ENCODE measurements at regions not wholly inside any gene's neighbourhood (a gene's known extent, or its start where the extent isn't known, plus 50 kb on each side); places are given as distances from the start of the nearest gene placed in this dataset.
"Not testable (repeated sequence)": the region's sequence is repeated elsewhere in the genome, so short reads cannot be mapped to it uniquely, and the experiment has no call there.

DNA sequence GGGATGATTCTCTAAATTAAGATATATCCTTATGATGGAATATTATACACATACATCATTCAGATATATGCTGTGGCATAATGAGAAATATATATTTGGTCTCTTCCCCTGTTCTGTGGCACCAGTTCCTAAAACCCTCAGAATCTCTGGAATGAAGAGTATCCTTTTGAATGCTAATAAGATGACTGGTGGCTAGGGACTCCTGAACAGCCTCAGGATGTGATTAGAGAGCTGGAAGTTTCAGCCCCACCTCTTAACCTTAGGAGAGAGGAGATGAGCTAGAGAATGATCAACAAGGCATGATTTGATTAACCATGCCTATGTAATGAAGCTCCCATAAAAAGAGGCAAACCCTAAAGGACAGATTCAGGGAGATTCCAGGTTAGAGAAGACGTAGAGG is 632.0 kb downstream of the IQCM start:
- Histone ChIP-seq H3K4me2 (ENCODE audit: control insufficient read depth, extremely low read depth, insufficient read depth, low read depth, low read length) (no peak overlapping the region), H4K20me1 (ENCODE audit: control insufficient read depth, extremely low read depth, insufficient read depth, low read length) (no peaks in the 10 kb centered on the region)
- dilution Hi-C loops (cut with MboI; ENCODE audit: extremely low pct_ligation_motif_present, low sequenced_read_pairs): no loop called here

GRCh38 chr4:149181459-149181858 is 634.2 kb downstream of the IQCM start:
- H3K36me3 ChIP-seq (ENCODE audit: control insufficient read depth in 2 of 2, extremely low read depth in 1 of 2, insufficient read depth in 2 of 2, low read length in 2 of 2); H3K4me1 ChIP-seq (ENCODE audit: control insufficient read depth, extremely low read depth, insufficient read depth, low read length); dilution Hi-C loops (cut with MboI; ENCODE audit: extremely low pct_ligation_motif_present, low sequenced_read_pairs); H3K9me1 ChIP-seq (ENCODE audit: control insufficient read depth, extremely low read depth, insufficient read depth, low read length); H3K4me3 ChIP-seq (ENCODE audit: control insufficient read depth in 2 of 3, extremely low read depth in 1 of 3, insufficient read depth in 2 of 3, low read depth in 1 of 3, low read length in 3 of 3); FAIRE-seq; H3K4me2 ChIP-seq (ENCODE audit: control insufficient read depth, extremely low read depth, insufficient read depth, low read depth, low read length); DNase-seq (ENCODE audit: low read depth, low spot score); H3K79me2 ChIP-seq (ENCODE audit: control insufficient read depth, insufficient read depth, low read length); H3K9me3 ChIP-seq (ENCODE audit: control insufficient read depth, low read depth, low read length); H4K20me1 ChIP-seq (ENCODE audit: control insufficient read depth, extremely low read depth, insufficient read depth, low read length); H2AFZ ChIP-seq (ENCODE audit: control insufficient read depth, low read length); H3K9ac ChIP-seq (ENCODE audit: control insufficient read depth, extremely low read depth, insufficient read depth, low read length); H3K27ac ChIP-seq (ENCODE audit: control insufficient read depth, insufficient read depth, low read length); H3K27me3 ChIP-seq (ENCODE audit: control insufficient read depth, extremely low read depth, insufficient read depth, low read length): not testable (repeated sequence)

More for the DNA sequence above, 632.0 kb downstream of the IQCM start:
- H3K9me3 ChIP-seq (ENCODE audit: control insufficient read depth, low read depth, low read length): no peaks in the 10 kb centered on the region
- no peaks in the 10 kb centered on the region for H3K4me1 ChIP-seq (ENCODE audit: control insufficient read depth, extremely low read depth, insufficient read depth, low read length)
- no peaks in the 10 kb centered on the region for H3K79me2 ChIP-seq (ENCODE audit: control insufficient read depth, insufficient read depth, low read length)
- no peak for FAIRE-seq
- H2AFZ ChIP-seq (ENCODE audit: control insufficient read depth, low read length): no peak overlapping the region
- no peak for DNase-seq (ENCODE audit: low read depth, low spot score)
- no peak overlapping the region for H3K4me3 ChIP-seq (ENCODE audit: control insufficient read depth in 2 of 3, extremely low read depth in 1 of 3, insufficient read depth in 2 of 3, low read depth in 1 of 3, low read length in 3 of 3)
- TF ChIP-seq EZH2 (IDR thresholded peaks at IDR 0.05; ENCODE audit: low read length): no peak
- TF ChIP-seq, protein P1, sequence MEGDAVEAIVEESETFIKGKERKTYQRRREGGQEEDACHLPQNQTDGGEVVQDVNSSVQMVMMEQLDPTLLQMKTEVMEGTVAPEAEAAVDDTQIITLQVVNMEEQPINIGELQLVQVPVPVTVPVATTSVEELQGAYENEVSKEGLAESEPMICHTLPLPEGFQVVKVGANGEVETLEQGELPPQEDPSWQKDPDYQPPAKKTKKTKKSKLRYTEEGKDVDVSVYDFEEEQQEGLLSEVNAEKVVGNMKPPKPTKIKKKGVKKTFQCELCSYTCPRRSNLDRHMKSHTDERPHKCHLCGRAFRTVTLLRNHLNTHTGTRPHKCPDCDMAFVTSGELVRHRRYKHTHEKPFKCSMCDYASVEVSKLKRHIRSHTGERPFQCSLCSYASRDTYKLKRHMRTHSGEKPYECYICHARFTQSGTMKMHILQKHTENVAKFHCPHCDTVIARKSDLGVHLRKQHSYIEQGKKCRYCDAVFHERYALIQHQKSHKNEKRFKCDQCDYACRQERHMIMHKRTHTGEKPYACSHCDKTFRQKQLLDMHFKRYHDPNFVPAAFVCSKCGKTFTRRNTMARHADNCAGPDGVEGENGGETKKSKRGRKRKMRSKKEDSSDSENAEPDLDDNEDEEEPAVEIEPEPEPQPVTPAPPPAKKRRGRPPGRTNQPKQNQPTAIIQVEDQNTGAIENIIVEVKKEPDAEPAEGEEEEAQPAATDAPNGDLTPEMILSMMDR (optimal IDR thresholded peaks at IDR 0.05 in 1 of 3, IDR thresholded peaks at IDR 0.05 in 1 of 3, conservative IDR thresholded peaks at IDR 0.05 in 1 of 3; ENCODE audit: extremely low read depth in 1 of 3, insufficient read depth in 2 of 3, low read length in 3 of 3): no peak
- H3K9me1 ChIP-seq (ENCODE audit: control insufficient read depth, extremely low read depth, insufficient read depth, low read length): no peaks in the 10 kb centered on the region
- no peaks in the 10 kb centered on the region for H3K27me3 ChIP-seq (ENCODE audit: control insufficient read depth, extremely low read depth, insufficient read depth, low read length)
- no peak overlapping the region for H3K9ac ChIP-seq (ENCODE audit: control insufficient read depth, extremely low read depth, insufficient read depth, low read length)
- no peak overlapping the region for H3K27ac ChIP-seq (ENCODE audit: control insufficient read depth, insufficient read depth, low read length)
- no peaks in the 10 kb centered on the region for H3K36me3 ChIP-seq (ENCODE audit: control insufficient read depth in 2 of 2, extremely low read depth in 1 of 2, insufficient read depth in 2 of 2, low read length in 2 of 2)

DNA sequence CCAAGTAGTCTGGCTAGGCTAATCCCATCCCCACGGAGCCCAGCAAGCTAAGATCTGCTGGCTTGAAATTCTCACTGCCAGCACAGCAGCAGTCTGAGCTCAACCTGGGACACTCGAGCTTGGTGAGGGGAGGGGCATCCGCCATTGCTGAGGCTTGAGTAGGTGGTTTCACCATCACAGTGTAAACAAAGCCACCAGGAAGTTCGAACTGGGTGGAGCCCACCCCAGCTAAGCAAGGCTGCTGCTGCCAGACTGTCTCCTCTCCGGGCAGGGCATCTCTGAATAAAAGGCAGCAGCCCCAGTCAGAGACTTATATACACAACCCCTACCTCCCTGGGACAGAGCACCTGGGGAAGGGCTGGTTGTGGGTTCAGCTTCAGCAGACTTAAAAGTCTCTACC is 639.6 kb downstream of the IQCM start:
- no peak overlapping the region for H3K27ac ChIP-seq (ENCODE audit: control insufficient read depth, insufficient read depth, low read length)
- no peak overlapping the region for H2AFZ ChIP-seq (ENCODE audit: control insufficient read depth, low read length)
- H4K20me1 ChIP-seq (ENCODE audit: control insufficient read depth, extremely low read depth, insufficient read depth, low read length): no peaks in the 10 kb centered on the region
- no peaks in the 10 kb centered on the region for H3K27me3 ChIP-seq (ENCODE audit: control insufficient read depth, extremely low read depth, insufficient read depth, low read length)
- H3K36me3 ChIP-seq (ENCODE audit: control insufficient read depth in 2 of 2, extremely low read depth in 1 of 2, insufficient read depth in 2 of 2, low read length in 2 of 2): no peaks in the 10 kb centered on the region
- H3K4me1 ChIP-seq (ENCODE audit: control insufficient read depth, extremely low read depth, insufficient read depth, low read length): no peaks in the 10 kb centered on the region
- no peak for TF ChIP-seq EZH2 (IDR thresholded peaks at IDR 0.05; ENCODE audit: low read length)
- TF ChIP-seq, protein P1 (optimal IDR thresholded peaks at IDR 0.05 in 1 of 3, IDR thresholded peaks at IDR 0.05 in 1 of 3, conservative IDR thresholded peaks at IDR 0.05 in 1 of 3; ENCODE audit: extremely low read depth in 1 of 3, insufficient read depth in 2 of 3, low read length in 3 of 3): no peak
- dilution Hi-C loops (cut with MboI; ENCODE audit: extremely low pct_ligation_motif_present, low sequenced_read_pairs): no loop called here
- H3K9me3 ChIP-seq (ENCODE audit: control insufficient read depth, low read depth, low read length): no peaks in the 10 kb centered on the region
- DNase-seq (ENCODE audit: low read depth, low spot score) (no peak), FAIRE-seq (no peak)
- no peak overlapping the region for H3K9ac ChIP-seq (ENCODE audit: control insufficient read depth, extremely low read depth, insufficient read depth, low read length)
- no peak overlapping the region for H3K4me3 ChIP-seq (ENCODE audit: control insufficient read depth in 2 of 3, extremely low read depth in 1 of 3, insufficient read depth in 2 of 3, low read depth in 1 of 3, low read length in 3 of 3)
- H3K9me1 ChIP-seq (ENCODE audit: control insufficient read depth, extremely low read depth, insufficient read depth, low read length): no peaks in the 10 kb centered on the region
- no peaks in the 10 kb centered on the region for H3K79me2 ChIP-seq (ENCODE audit: control insufficient read depth, insufficient read depth, low read length)
- no peak overlapping the region for H3K4me2 ChIP-seq (ENCODE audit: control insufficient read depth, extremely low read depth, insufficient read depth, low read depth, low read length)
